PC-3 (cell line): ENCODE measurements at regions not wholly inside any gene's neighbourhood (a gene's known extent, or its start where the extent isn't known, plus 50 kb on each side); places are given as distances from the start of the nearest gene placed in this dataset.

Experiments used
- EZH2phosphoT487 ChIP-seq: fragments of 300-600 bp; sonication (generic); IDR thresholded peaks from 2 replicates; pipeline ENCODE4 v1.6.1; 2018; ENCODE audit warnings: mild to moderate bottlenecking, antibody characterized with exemption, low read length, borderline replicate concordance
- TF ChIP-seq, protein P1 (sequence below): fragments of 300-600 bp; sonication (generic); conservative IDR thresholded peaks from 2 replicates; pipeline ENCODE4 v1.5.1; 2017; ENCODE audit warnings: antibody characterized with exemption, low read depth, mild to moderate bottlenecking, low read length

DNA sequence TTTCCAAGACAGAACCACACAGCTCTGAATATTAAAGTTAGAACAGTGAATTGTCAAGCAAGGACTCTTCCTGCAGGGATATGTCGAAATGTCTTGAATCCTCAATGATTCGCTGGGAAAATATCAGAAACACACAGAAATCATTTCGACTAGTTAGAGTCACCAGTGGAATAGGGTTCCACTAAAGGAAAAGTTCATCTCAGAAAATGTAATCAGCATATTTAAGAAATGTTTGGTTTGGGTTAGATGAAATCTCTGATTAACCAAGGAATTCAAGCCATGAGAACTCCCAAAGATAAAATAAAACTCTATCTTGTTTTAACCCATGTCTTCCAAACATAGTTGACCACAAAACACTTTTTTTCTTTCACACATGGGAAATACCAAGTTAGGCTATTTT, 621.0 kb upstream of the NRSN1 start:
- TF ChIP-seq, protein P1, sequence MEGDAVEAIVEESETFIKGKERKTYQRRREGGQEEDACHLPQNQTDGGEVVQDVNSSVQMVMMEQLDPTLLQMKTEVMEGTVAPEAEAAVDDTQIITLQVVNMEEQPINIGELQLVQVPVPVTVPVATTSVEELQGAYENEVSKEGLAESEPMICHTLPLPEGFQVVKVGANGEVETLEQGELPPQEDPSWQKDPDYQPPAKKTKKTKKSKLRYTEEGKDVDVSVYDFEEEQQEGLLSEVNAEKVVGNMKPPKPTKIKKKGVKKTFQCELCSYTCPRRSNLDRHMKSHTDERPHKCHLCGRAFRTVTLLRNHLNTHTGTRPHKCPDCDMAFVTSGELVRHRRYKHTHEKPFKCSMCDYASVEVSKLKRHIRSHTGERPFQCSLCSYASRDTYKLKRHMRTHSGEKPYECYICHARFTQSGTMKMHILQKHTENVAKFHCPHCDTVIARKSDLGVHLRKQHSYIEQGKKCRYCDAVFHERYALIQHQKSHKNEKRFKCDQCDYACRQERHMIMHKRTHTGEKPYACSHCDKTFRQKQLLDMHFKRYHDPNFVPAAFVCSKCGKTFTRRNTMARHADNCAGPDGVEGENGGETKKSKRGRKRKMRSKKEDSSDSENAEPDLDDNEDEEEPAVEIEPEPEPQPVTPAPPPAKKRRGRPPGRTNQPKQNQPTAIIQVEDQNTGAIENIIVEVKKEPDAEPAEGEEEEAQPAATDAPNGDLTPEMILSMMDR: no peak
- no peak for TF ChIP-seq EZH2phosphoT487
